Lung (tissue), 11 donors: ENCODE measurements at regions not wholly inside any gene's neighbourhood (a gene's known extent, or its start where the extent isn't known, plus 50 kb on each side); places are given as distances from the start of the nearest gene placed in this dataset.

ENCODE experiments used
- ATAC-seq: fragments of 200-7000 bp; cut with Tn5 transposase; one replicate; pipeline ENCODE4 v1.9.1; 2020; ENCODE audit warnings: moderate number of reproducible peaks; ENCODE audit not compliant: insufficient read depth, low FRiP score
- DNase-seq, 3 donors: peaks; one replicate each; pipeline ENCODE4 v3.0.0-alpha.2; 2013 to 2017
- H3K27ac ChIP-seq, 2 donors: one replicate each; pipeline ENCODE4 v1.5.1; 2013; ENCODE audit warnings: mild to moderate bottlenecking in 2 of 2, moderate library complexity in 2 of 2, control low read depth in 1 of 2, inconsistent platforms in 1 of 2, low read depth in 1 of 2, low read length in 1 of 2
- H3K27me3 ChIP-seq, 3 donors: one replicate each; pipeline ENCODE4 v1.5.1; 2013; ENCODE audit warnings: low read length in 2 of 3; ENCODE audit not compliant: control insufficient read depth in 3 of 3, insufficient read depth in 3 of 3
- H3K36me3 ChIP-seq, 4 donors: one replicate each; pipeline ENCODE4 v1.5.1; 2013; ENCODE audit warnings: low read length in 4 of 4, mild to moderate bottlenecking in 1 of 4, moderate library complexity in 1 of 4; ENCODE audit not compliant: control insufficient read depth in 4 of 4, insufficient read depth in 4 of 4
- H3K4me1 ChIP-seq, 5 donors: one replicate each; pipeline ENCODE4 v1.5.1; 2013; ENCODE audit warnings: low read length in 5 of 5, mild to moderate bottlenecking in 2 of 5, moderate library complexity in 1 of 5; ENCODE audit not compliant: control insufficient read depth in 5 of 5, insufficient read depth in 5 of 5
- H3K4me3 ChIP-seq: one replicate; pipeline ENCODE4 v1.5.1; 2013; ENCODE audit warnings: mild to moderate bottlenecking, control low read depth, moderate library complexity
- H3K9ac ChIP-seq, 2 donors: one replicate each; pipeline ENCODE4 v1.5.1; 2013; ENCODE audit warnings: low read length in 2 of 2, control low read depth in 1 of 2; ENCODE audit not compliant: insufficient read depth in 1 of 2
- H3K9me3 ChIP-seq, 4 donors: one replicate each; pipeline ENCODE4 v1.5.1; 2013; ENCODE audit warnings: low read length in 3 of 4, mild to moderate bottlenecking in 1 of 4, moderate library complexity in 1 of 4; ENCODE audit not compliant: control insufficient read depth in 4 of 4, insufficient read depth in 3 of 4
- WGBS, 2 donors: extraction: QIAGEN DNeasy Blood & Tissue Kit; methylation state at CpG; one replicate each; pipeline ENCODE4 v1.1.7; 2013; 5-methylcytosine and 5-hydroxymethylcytosine counted together
- TF ChIP-seq, protein P1 (sequence below): IDR thresholded peaks from 2 replicates; pipeline ENCODE4 v1.5.1; 2012; ENCODE audit warnings: mild to moderate bottlenecking; ENCODE audit errors: control extremely low read depth, extremely low read depth
- donor health status: control.
- donor health status: control.
- donor health status: Bipolar disorder and iron deficiency.
- donor health status: healthy.
- donor health status: DM: yes; HTN: yes; CAD: no.

- H3K27me3 ChIP-seq, result no peaks in the 10 kb centered on the region
- H3K27ac ChIP-seq, result no peak overlapping the region
- H3K4me1 ChIP-seq, result peaks cover 0 to 2% (median 0%) of the 10 kb centered on the region in 5 donors
- no peak overlapping the region for H3K4me3 ChIP-seq
- TF ChIP-seq, protein P1, sequence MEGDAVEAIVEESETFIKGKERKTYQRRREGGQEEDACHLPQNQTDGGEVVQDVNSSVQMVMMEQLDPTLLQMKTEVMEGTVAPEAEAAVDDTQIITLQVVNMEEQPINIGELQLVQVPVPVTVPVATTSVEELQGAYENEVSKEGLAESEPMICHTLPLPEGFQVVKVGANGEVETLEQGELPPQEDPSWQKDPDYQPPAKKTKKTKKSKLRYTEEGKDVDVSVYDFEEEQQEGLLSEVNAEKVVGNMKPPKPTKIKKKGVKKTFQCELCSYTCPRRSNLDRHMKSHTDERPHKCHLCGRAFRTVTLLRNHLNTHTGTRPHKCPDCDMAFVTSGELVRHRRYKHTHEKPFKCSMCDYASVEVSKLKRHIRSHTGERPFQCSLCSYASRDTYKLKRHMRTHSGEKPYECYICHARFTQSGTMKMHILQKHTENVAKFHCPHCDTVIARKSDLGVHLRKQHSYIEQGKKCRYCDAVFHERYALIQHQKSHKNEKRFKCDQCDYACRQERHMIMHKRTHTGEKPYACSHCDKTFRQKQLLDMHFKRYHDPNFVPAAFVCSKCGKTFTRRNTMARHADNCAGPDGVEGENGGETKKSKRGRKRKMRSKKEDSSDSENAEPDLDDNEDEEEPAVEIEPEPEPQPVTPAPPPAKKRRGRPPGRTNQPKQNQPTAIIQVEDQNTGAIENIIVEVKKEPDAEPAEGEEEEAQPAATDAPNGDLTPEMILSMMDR, result no peak
- peaks cover 0 to 2% (median 0%) of the 10 kb centered on the region in 4 donors for H3K9me3 ChIP-seq
- DNase-seq (peak in 1 of 3 donors; percentile 43), ATAC-seq (no peak)
- H3K36me3 ChIP-seq, result no peaks in the 10 kb centered on the region
- 64 to 66% methylated on average over 8 of the region's 8 CpGs for WGBS, 2 donors
- no peak overlapping the region for H3K9ac ChIP-seq
Measured at GRCh38 chr2:7607441-7608173, 690.4 kb downstream of the RNF144A start.

DNA sequence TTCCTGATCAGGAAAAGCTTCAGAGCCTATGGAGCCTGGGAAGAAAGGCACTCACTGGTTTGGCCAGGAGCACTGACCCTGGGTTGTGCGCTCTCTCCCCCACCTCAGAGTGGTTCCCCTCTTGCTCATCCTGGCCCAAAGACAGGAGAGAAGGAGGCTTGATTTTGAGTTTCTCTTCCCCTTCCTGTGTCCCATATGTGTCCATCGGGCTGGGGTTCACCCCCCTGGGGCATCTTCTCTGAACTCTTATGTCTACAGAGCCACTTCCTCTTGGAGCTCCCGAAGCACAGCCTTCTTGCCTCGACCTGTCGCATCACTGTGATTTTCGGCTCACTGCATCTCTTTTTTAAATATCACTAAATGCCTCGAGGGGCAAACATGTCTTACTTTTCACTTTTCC, 692.3 kb downstream of the RNF144A start:
- Histone ChIP-seq H3K36me3 (no peaks in the 10 kb centered on the region), H3K9me3 (peaks cover 0 to 2% (median 0%) of the 10 kb centered on the region in 4 donors), H3K27ac (no peak overlapping the region), H3K9ac (no peak overlapping the region), H3K4me1 (peaks cover 0 to 2% (median 0%) of the 10 kb centered on the region in 5 donors), H3K27me3 (no peaks in the 10 kb centered on the region), H3K4me3 (no peak overlapping the region)
- ATAC-seq (no peak), DNase-seq (no peak)
- TF ChIP-seq, protein P1, result no peak
- 72 to 80% methylated on average over 6 to 7 of the region's 7 CpGs for WGBS, 2 donors

DNA sequence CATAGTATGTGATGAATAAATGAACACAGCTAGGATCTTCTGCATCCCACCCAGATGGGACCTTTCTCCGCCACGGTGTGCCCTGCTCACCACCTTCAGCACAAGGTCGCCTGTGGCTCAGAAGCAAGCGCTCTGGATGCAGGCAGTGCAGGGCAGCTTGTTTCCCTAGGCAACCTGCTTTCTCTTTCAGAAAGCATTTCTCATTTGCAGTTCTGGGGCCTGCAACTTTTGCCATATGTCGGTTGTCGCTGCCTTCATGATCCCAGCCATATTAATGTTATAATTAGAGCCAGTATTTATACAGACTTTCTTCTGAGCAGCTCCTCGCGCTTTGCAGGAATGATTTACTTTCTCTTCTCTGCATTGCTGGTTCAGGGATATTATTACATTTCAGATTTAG, 692.8 kb downstream of the RNF144A start:
- peaks cover 0 to 2% (median 0%) of the 10 kb centered on the region in 5 donors for H3K4me1 ChIP-seq
- peaks cover 0 to 2% (median 0%) of the 10 kb centered on the region in 4 donors for H3K9me3 ChIP-seq
- H3K27ac ChIP-seq, result no peak overlapping the region
- H3K27me3 ChIP-seq, result no peaks in the 10 kb centered on the region
- no peak overlapping the region for H3K9ac ChIP-seq
- H3K4me3 ChIP-seq, result no peak overlapping the region
- DNase-seq (peak in 1 of 3 donors; percentile 8), ATAC-seq (no peak)
- WGBS, 2 donors, result 91 to 92% methylated on average over 8 of the region's 8 CpGs
- TF ChIP-seq, protein P1, result no peak
- H3K36me3 ChIP-seq, result no peaks in the 10 kb centered on the region
